ENCODE measurements at regions not wholly inside any gene's neighbourhood (a gene's known extent, or its start where the extent isn't known, plus 50 kb on each side); places are given as distances from the start of the nearest gene placed in this dataset.

DNA sequence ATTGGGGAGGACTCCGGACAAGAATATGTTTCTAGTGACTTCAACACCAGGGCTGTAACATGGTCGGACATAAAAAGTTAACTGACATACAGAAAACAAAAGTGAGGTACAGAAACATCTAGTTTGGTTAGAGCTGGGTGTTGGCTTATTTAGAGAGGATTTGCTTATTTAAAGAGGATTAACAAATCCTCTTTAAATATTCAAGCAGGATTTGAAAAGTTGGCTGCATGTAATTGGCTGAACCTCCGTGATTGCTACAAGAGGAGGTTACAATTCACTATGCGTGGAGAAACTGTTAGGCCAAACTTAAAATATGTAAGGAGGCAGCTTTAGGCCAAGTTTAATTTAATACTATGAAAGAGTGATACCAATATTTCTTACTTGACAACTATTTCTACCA, 2707.4 kb downstream of the ARAP2 start:
- H3K4me3 ChIP-seq: no peak overlapping the region
- WGBS, 5 donors: 84 to 95% (median 93%) methylated on average over 4 of the region's 4 CpGs
- H3K27me3 ChIP-seq: no peaks in the 10 kb centered on the region
- intact Hi-C loops (cut with DNase I; ENCODE audit: low total_unique reads): no loop called here
- no peaks in the 10 kb centered on the region for H3K4me1 ChIP-seq
- no peak for DNase-seq
- no peaks in the 10 kb centered on the region for H3K9me3 ChIP-seq
- H3K27ac ChIP-seq: no peak overlapping the region
- TF ChIP-seq CTCF (IDR thresholded peaks at IDR 0.05): no peak
- TF ChIP-seq POLR2AphosphoS5 (IDR thresholded peaks at IDR 0.05): no peak
- TF ChIP-seq EP300 (IDR thresholded peaks at IDR 0.05): no peak
- TF ChIP-seq POLR2A (IDR thresholded peaks at IDR 0.05): no peak
- H3K36me3 ChIP-seq: no peaks in the 10 kb centered on the region

GRCh38 chr4:33537527-33537926, 2706.8 kb downstream of the ARAP2 start:
- Histone ChIP-seq H3K27me3 (no peaks in the 10 kb centered on the region), H3K9me3 (no peaks in the 10 kb centered on the region), H3K4me3 (no peak overlapping the region), H3K27ac (no peak overlapping the region), H3K36me3 (no peaks in the 10 kb centered on the region), H3K4me1 (no peaks in the 10 kb centered on the region)
- TF ChIP-seq CTCF (IDR thresholded peaks at IDR 0.05): no peak
- TF ChIP-seq POLR2A (IDR thresholded peaks at IDR 0.05): no peak
- TF ChIP-seq EP300 (IDR thresholded peaks at IDR 0.05): no peak
- TF ChIP-seq POLR2AphosphoS5 (IDR thresholded peaks at IDR 0.05): no peak
- DNase-seq: no peak
- 87 to 95% (median 92%) methylated on average over 1 of the region's 1 CpG for WGBS, 5 donors
- intact Hi-C loops (cut with DNase I; ENCODE audit: low total_unique reads): no loop called here

- WGBS, 5 donors: 90 to 94% (median 94%) methylated on average over 3 of the region's 3 CpGs
- Histone ChIP-seq H3K9me3 (peaks cover 0 to 17% (median 12%) of the 10 kb centered on the region in 4 donors), H3K36me3 (no peaks in the 10 kb centered on the region), H3K27me3 (no peaks in the 10 kb centered on the region), H3K4me1 (no peaks in the 10 kb centered on the region), H3K27ac (no peak overlapping the region), H3K4me3 (no peak overlapping the region)
- intact Hi-C loops (cut with DNase I; ENCODE audit: low total_unique reads): no loop called here
- TF ChIP-seq EP300 (IDR thresholded peaks at IDR 0.05) (no peak), CTCF (IDR thresholded peaks at IDR 0.05) (no peak), POLR2A (IDR thresholded peaks at IDR 0.05) (no peak), POLR2AphosphoS5 (IDR thresholded peaks at IDR 0.05) (no peak)
- no peak for DNase-seq
Observed at GRCh38 chr4:33543941-33544450, 2700.3 kb downstream of the ARAP2 start.

DNA sequence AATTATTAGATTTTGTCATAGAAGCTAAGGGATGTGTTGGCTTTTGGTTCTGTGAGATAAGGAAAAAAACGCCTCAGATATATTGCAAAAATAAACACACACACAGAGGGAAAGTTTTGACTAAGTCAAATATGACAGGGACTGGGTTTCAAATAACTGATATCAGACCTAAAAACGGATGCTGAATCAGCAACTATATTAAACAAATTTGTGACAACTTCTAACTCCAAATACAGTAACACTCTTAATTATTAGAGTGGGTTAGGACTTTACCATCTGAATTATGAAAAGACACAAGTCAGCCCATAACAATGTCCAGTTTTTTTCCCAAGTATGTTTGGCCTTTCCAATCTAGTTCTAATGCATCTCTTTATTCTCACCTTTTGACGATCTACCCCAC, 2693.1 kb downstream of the ARAP2 start:
- H3K27ac ChIP-seq: no peak overlapping the region
- peaks cover 0 to 15% (median 7%) of the 10 kb centered on the region in 4 donors for H3K9me3 ChIP-seq
- no peaks in the 10 kb centered on the region for H3K4me1 ChIP-seq
- no peak overlapping the region for H3K4me3 ChIP-seq
- H3K36me3 ChIP-seq: no peaks in the 10 kb centered on the region
- intact Hi-C loops (cut with DNase I; ENCODE audit: low total_unique reads): no loop called here
- H3K27me3 ChIP-seq: no peaks in the 10 kb centered on the region
- 49 to 65% (median 61%) methylated on average over 3 of the region's 3 CpGs for WGBS, 5 donors
- DNase-seq: no peak
- TF ChIP-seq EP300 (IDR thresholded peaks at IDR 0.05) (no peak), POLR2AphosphoS5 (IDR thresholded peaks at IDR 0.05) (no peak), CTCF (IDR thresholded peaks at IDR 0.05) (no peak), POLR2A (IDR thresholded peaks at IDR 0.05) (no peak)

Measured in stomach (tissue), 8 donors.